Activated T-cell treated with anti-CD3 and anti-CD28 coated beads, Interleukin-2, amount 50 U/mL, for 1 hour (primary cell): ENCODE measurements at regions not wholly inside any gene's neighbourhood (a gene's known extent, or its start where the extent isn't known, plus 50 kb on each side); places are given as distances from the start of the nearest gene placed in this dataset.

Experiments
- DNase-seq: peaks from one replicate; pipeline ENCODE4 v3.0.0-alpha.2; 2020

GRCh38 chr1:4395676-4396075 lies 258.7 kb upstream of the AJAP1 start:
- DNase-seq, result no peak

- no peak for DNase-seq
These were observed 257.9 kb upstream of the AJAP1 start for GRCh38 chr1:4396551-4396950.

DNA sequence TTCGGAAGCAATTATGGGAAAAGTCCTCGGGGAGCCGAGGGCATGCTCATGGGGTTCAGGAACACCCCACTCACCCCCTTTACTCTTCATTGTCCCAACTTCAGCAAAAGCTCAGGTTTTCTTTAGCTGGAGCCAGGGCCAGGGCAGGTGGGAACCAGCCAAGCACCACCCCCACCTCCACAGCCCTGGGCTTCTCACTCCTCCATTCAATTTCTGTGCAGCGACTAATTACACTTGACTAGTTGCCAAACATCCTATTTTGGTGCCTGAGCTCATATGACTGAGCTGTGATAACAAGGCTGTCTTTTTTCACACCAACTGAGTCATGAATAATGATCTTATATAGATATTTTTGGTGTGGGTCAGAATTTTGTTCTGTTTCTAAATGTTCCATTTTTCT lies 257.2 kb upstream of the AJAP1 start:
- no peak for DNase-seq

DNA sequence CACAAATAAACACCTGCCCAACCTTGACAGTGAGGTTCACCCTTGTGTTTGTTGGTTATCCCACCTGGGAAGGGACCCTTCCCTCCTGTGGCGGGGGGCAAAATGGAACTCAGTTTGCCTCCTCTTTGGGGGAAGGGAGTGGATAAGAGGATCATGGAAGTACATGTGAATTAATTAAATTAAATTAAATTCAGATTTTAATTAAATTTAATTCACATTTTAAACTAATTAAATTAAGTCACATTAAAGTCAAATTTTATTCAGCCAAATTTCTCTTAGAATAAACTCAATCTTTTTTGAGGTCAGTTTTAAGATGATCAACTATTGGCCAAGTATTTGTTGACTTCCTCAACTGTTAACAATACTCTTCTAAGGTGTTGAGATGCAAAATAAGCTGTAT lies 252.4 kb upstream of the AJAP1 start:
- no peak for DNase-seq

GRCh38 chr1:4404854-4405590 lies 249.4 kb upstream of the AJAP1 start:
- no peak for DNase-seq

GRCh38 chr1:4407851-4408250 lies 246.6 kb upstream of the AJAP1 start:
- no peak for DNase-seq

- no peak for DNase-seq
These were observed 246.0 kb upstream of the AJAP1 start for GRCh38 chr1:4408380-4408779.

DNA sequence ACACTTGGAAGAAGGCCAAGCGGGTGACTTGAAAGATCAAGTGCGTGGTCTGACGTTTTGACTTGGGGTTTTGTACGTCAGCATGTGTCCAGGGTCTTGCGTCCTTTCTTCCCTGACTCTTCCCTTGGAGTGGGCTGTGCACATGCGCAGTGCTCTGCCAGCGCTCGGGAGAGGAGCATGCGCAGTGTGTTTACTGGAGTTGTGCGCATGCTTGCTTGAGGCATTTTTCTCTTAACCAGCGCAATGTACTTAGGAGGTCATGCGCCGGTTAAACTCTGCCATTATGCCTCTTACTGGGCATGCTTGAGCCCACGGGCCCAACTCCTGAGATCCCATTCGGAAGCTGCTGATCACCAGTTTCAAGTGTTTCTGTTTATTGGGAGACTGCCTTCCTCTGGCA lies 242.5 kb upstream of the AJAP1 start:
- no peak for DNase-seq

GRCh38 chr1:4415476-4415875 lies 238.9 kb upstream of the AJAP1 start:
- DNase-seq, result no peak

- DNase-seq, result no peak
These were observed 238.2 kb upstream of the AJAP1 start for GRCh38 chr1:4416189-4416588.

GRCh38 chr1:4418021-4418420 lies 236.4 kb upstream of the AJAP1 start:
- DNase-seq, result no peak

DNA sequence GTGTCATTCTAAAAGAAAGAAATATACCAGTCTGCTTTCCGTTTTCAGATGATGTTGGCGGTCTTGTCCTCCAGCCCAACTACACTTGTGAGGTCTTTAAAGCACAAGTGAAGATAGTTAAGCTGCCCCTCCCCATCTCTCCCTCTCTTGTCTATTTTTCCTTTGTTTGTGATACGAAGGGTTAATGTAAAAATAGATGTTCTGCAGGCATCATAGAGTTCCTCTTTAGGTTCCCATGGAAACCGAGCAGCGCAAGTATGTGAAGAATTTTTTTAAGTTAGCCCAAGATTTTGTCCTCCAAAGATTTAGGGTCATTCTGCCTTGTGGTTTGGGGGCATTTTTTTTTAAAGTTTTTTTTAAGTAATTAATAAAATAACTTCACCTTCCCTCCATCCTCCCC lies 232.4 kb upstream of the AJAP1 start:
- DNase-seq, result no peak

DNA sequence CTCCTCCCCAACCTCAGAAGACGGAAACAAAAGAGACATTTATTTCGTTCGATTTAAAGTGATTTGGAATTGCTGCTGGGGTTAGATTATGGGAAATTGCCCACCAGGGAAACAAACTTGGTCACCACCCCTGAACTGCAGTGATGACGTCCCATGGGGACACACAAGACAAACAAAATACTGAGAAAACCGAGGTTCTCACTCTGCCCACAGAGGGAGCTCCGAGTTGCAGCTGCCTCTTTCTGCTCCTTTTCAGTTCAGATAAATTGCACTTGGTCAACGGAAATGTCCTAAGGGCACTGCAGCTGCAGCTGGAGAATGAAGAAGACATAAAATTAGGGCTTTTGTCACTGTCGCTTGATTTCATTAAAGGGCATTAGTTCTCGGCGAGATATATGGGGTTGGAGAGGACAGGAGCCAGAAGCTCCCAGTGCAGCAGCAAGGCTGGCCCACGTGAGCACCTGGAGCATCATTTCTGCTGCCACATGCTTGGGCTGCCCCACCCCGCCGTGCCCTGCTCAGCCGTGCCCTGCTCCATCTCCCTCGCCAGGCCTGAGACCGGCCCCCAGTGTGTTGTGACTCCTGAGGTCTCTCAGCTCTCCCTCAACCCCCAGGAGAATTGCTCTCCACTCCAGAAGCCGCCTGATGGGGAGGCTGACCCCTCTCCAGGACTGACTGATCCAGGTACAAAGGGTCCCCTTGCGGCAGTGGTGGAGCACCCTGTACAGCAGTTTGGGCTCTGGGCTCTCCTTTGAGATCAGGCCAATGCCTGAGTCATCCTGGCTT lies 231.7 kb upstream of the AJAP1 start:
- DNase-seq, result no peak

GRCh38 chr1:4424254-4424653 lies 230.2 kb upstream of the AJAP1 start:
- DNase-seq, result no peak

GRCh38 chr1:4424766-4425165 lies 229.6 kb upstream of the AJAP1 start:
- DNase-seq, result no peak

DNA sequence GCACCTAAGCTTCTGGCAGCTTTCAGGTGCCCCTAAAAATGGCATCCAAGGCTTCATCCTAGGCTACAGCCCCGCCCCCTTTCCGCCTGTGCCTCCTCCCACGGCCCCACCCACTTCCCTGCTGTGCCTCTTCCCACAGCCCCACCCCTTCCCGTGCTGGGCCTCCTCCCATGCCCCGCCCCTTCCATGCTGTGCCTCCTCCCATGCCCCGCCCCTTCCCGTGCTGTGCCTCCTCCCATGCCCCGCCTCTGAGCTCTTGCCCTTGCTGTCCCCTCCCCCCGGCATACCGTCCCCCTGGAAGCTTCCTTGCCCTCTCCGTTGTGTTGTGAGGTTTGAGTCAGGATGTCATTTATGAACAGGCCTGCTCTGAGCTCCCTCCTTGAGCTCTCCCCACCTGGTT lies 228.5 kb upstream of the AJAP1 start:
- DNase-seq, result no peak

DNA sequence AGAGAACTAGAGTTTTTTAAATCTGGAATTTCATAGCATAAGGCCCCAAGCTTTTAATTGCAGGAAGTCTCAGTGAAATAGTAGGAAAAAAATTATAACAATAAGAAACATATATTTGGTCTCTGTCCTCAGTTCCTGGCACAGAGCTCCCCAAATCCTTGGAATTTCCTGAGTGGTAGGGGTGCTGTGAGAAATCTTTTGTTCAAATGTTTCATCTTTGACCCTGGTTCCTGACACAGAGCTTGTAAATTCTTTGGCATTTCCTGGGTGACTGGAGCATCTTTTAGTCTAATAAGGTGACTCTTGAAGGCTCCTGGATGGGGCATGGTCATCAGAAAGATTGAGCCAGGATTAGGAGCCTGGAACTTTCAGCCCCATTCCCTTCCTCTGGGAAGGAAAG lies 225.7 kb upstream of the AJAP1 start:
- no peak for DNase-seq

GRCh38 chr1:4430406-4431365 lies 223.7 kb upstream of the AJAP1 start:
- no peak for DNase-seq

GRCh38 chr1:4431491-4431890 lies 222.9 kb upstream of the AJAP1 start:
- no peak for DNase-seq

DNA sequence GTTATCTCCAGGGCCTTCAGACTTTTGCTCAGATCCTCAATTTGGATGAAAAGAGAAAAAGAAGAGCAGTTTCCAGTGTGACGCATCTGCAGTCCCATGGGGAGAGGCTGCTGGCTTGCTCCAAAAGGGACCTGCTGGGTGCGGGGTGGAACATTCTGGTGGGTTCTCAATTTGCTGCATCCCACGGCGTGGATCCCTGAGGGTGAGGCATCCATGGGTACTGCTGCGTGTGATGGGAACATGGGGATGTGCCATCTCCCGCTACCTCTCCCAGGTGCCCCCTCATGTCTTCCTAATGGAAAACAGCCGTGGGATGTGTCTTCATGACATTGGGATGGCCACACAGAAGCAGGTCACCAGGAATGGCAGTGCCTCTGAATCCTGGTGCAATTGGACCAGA lies 221.3 kb upstream of the AJAP1 start:
- no peak for DNase-seq

DNA sequence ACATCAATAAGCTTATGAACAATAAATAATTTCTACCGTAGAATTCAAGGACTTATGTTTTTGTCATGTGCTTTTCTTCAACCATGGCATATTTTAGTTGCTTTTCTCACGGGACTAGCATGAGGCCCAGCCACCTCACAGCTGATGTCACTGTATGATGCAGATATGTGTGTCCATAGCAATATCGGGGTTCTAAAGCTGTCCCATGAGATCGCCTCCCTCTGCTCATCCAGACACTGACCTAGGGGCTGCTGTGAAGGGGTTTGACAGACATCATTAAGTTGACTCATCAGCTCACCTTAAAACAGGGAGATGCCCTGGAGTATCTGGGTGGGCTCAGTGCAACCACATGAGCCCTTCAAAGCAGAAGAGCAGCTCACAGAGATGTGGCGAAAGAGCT lies 210.3 kb upstream of the AJAP1 start:
- DNase-seq, result no peak

- DNase-seq, result no peak
These were observed 206.5 kb upstream of the AJAP1 start for GRCh38 chr1:4447778-4448420.

DNA sequence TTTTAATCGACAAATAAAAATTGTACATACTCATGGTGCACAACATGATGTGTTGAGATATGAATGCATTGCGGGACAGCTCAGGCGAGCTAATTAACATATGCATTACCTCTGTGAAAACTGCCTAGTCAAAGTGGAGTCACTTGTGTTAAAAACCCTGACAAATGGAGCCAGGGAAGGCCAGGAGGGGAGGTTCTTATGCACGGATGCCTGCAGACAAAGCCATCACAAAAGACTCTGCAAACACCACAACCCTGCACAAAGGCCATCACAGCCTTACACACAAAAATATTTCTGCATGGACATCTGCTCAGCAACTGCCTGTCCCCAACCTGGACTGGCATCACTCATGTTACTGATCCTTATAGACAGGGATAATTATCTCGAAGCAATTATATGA lies 204.4 kb upstream of the AJAP1 start:
- no peak for DNase-seq
